ENCODE measurements at regions not wholly inside any gene's neighbourhood (a gene's known extent, or its start where the extent isn't known, plus 50 kb on each side); places are given as distances from the start of the nearest gene placed in this dataset.

DNA sequence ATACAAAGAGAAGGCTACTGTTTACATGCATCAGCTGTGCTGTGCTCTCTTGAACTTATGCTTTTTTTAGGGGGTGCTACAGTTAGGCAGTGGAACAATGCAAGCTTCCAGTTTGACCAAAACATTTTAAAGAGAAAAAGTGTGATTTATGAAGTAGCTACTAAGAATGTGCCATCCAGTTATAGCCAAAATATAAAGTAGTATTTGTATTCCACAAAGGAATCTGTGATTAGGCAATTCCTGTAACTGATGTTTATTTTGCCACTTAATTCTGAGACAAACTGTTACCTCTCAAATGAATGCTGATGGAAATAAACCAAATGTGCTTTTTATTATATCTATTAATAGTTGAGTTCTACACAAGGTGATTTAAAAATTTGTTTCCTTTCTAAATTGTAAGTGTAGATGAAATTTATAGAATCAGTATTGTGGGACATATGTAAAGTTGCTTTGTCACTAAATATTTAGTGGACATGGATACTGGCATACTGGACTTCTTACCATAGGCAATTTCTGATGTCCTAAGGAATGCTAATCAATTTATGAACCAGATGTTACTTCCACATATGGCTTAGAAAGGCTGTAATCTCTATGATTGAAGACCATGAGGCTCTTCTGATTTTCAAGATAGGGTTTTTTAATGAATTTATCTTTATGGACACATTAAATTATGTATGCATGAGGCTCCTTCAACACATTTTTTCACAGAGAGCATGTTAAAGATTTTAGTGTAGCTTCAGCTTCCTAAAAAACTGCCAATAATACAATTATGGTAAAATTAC is 410.2 kb downstream of the PRR16 start:
- TF ChIP-seq ZFX (IDR thresholded peaks at IDR 0.05) (no peak), CTCF (conservative IDR thresholded peaks at IDR 0.05) (no peak)
- H3K27ac ChIP-seq = no peak overlapping the region

DNA sequence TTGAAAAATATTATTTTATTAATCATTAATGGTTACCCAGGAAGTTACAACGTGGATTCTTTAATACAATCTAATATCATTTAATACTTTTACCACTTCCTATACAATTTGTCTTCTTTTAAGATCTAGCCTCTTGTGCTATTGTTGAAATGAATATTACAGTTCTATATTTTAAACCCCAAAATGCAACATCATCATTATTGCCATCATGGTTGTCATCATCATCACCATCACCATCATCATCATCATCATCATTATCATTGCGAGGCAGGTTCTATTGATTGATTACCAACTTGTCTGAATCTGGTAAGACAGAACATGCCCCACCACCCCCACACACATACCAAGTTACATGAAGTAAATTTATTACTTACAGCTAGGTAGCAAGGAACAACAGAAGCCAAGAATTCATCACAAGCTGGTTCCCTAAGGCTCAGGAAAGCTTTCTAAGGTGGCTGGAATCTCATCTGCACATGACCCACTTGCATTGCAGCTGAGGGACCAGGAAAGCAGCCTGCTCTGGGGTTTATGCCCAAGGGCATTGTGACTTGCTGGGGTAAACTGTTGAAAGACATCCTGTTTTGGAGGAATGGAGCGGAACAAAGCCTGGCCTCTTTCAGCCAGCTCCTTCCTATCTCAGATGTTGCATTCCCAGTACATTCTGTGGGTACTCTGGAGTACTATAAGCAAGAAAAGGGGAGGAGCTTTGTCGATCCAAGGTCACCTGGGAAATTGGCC is 418.1 kb downstream of the PRR16 start:
- H3K27ac ChIP-seq = no peak overlapping the region
- TF ChIP-seq ZFX (IDR thresholded peaks at IDR 0.05) = no peak
- no peak for TF ChIP-seq CTCF (conservative IDR thresholded peaks at IDR 0.05)

- TF ChIP-seq CTCF (conservative IDR thresholded peaks at IDR 0.05) (no peak), ZFX (IDR thresholded peaks at IDR 0.05) (no peak)
Measured at GRCh38 chr5:120886351-120886860, 422.3 kb downstream of the PRR16 start.

DNA sequence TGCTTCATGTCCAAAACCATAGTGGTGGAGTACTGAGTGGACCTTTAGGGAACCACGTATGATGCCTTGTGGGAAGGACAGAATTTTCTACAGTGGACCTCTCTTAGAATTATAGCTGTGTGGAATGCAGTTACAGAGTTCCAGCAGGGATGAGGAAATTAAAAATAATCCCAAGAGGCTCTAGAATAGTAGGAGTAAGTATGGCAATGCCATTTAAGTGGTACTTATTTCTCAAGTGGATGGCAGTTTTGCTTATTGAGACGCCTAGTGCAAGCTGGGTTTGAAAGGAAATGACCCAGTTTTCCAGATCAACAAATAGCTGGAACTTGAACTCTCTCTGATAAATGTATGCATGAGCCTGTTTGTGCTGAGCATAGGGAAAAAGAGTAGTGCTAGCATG is 431.6 kb downstream of the PRR16 start:
- H3K27ac ChIP-seq = no peak overlapping the region
- TF ChIP-seq ZFX (IDR thresholded peaks at IDR 0.05) = no peak
- TF ChIP-seq CTCF (conservative IDR thresholded peaks at IDR 0.05) = no peak

More at GRCh38 chr5:120886351-120886860, 422.3 kb downstream of the PRR16 start:
- H3K27ac ChIP-seq = no peak overlapping the region

- no peak for TF ChIP-seq ZFX (IDR thresholded peaks at IDR 0.05)
- no peak for TF ChIP-seq CTCF (conservative IDR thresholded peaks at IDR 0.05)
Measured at GRCh38 chr5:120901199-120901598, 437.1 kb downstream of the PRR16 start.

DNA sequence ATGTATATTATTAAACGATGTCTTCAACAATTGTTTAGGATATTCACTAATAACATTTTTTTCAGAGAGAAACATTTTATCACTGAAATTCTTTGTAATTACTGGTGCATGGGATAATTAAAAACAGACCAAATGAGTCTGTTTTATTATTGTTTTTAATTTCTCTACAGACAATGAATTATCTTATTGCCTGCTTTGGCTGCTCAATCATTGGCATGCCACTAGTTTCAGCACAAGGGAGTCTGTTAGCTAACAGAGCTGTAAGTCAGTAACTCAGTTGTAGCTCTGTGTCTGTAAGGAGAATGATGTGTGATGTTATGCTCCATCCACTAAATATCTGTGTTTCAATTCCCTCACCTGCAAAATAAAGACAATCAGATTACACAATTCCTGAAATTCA is 443.9 kb downstream of the PRR16 start:
- no peak for TF ChIP-seq CTCF (conservative IDR thresholded peaks at IDR 0.05)
- TF ChIP-seq ZFX (IDR thresholded peaks at IDR 0.05) = no peak
- H3K27ac ChIP-seq = no peak overlapping the region

More at GRCh38 chr5:120901199-120901598, 437.1 kb downstream of the PRR16 start:
- no peak overlapping the region for H3K27ac ChIP-seq

DNA sequence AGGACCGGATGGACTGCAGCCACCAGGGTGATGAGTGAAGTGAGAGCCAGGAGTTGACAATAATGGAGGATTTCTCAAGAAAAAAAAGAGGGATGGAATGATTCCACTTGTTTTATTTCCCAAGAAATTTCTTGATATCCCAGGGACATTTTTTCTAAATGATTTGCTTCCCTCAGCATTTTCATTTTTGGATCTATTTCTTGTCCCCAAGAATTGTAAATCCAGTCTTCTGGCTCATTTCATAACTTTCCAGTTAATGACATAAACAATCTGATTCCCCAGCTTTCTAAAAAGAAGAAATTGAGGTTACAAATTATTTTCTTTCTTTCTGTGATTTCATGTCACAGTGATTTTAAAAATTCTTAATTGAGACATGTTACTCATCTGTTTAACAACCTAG is 446.5 kb downstream of the PRR16 start:
- no peak overlapping the region for H3K27ac ChIP-seq
- no peak for TF ChIP-seq CTCF (conservative IDR thresholded peaks at IDR 0.05)
- TF ChIP-seq ZFX (IDR thresholded peaks at IDR 0.05) = no peak

All from C4-2B (cell line).